PC-3 (cell line): ENCODE measurements at regions not wholly inside any gene's neighbourhood (a gene's known extent, or its start where the extent isn't known, plus 50 kb on each side); places are given as distances from the start of the nearest gene placed in this dataset.
"Not testable (repeated sequence)": the region's sequence is repeated elsewhere in the genome, so short reads cannot be mapped to it uniquely, and the experiment has no call there.

Source experiments
- ATAC-seq: fragments of 200-7000 bp; cut with Tn5 transposase; 2 replicates; pipeline ENCODE4 v1.9.1; 2020; ENCODE audit warnings: mild to moderate bottlenecking, moderate library complexity
- BruUV-seq: library from RNA; stranded (reverse); fragments of 400-500 nt; replicated peaks from 2 replicates; lab custom pipeline; 2021; lab: Mats Ljungman, UMichigan
- CTCF ChIA-PET: fragments of 300-600 bp; sonication (Branson Sonifier 250); formaldehyde crosslinking; loops from one replicate; lab custom pipeline; 2022; ENCODE audit warnings: antibody characterized with exemption; lab: Charles Lee
- POLR2A ChIA-PET: fragments of 300-600 bp; sonication (Branson Sonifier 250); formaldehyde crosslinking; loops from one replicate; lab custom pipeline; 2022; ENCODE audit warnings: antibody characterized with exemption; ENCODE audit not compliant: unreplicated experiment; lab: Charles Lee
- DNase-seq: peaks from one replicate; pipeline ENCODE4 v3.0.0-alpha.2; 2015
- H2AFZ ChIP-seq: fragments of 300-600 bp; sonication (generic); 2 replicates; pipeline ENCODE4 v1.6.0; 2016; ENCODE audit warnings: antibody characterized with exemption, low read length
- H3F3A ChIP-seq: fragments of 300-600 bp; sonication (generic); one replicate; pipeline ENCODE4 v1.6.0; 2017; ENCODE audit warnings: antibody characterized with exemption, low read length, control low read depth, mild to moderate bottlenecking; ENCODE audit not compliant: unreplicated experiment
- H3K27ac ChIP-seq: fragments of 300-600 bp; sonication (generic); 2 replicates; pipeline ENCODE4 v1.5.1; 2016; ENCODE audit warnings: mild to moderate bottlenecking, low read length
- H3K27me3 ChIP-seq: fragments of 300-600 bp; sonication (generic); 2 replicates; pipeline ENCODE4 v1.6.1; 2016; ENCODE audit warnings: low read length, mixed read lengths
- H3K36me3 ChIP-seq: fragments of 300-600 bp; sonication (generic); 2 replicates; pipeline ENCODE4 v1.6.1; 2016; ENCODE audit warnings: low read depth, mixed run types, low read length, mixed read lengths
- H3K4me1 ChIP-seq: fragments of 300-600 bp; sonication (generic); 2 replicates; pipeline ENCODE4 v1.5.1; 2016; ENCODE audit warnings: low read length; ENCODE audit not compliant: insufficient read depth
- H3K4me2 ChIP-seq: fragments of 300-600 bp; sonication (generic); 2 replicates; pipeline ENCODE4 v1.6.0; 2016; ENCODE audit warnings: low read length
- H3K4me3 ChIP-seq: fragments of 300-600 bp; sonication (generic); 2 replicates; pipeline ENCODE4 v1.5.1; 2016; ENCODE audit warnings: mild to moderate bottlenecking, low read length, mixed read lengths
- H3K79me2 ChIP-seq: fragments of 300-600 bp; sonication (generic); 2 replicates; pipeline ENCODE4 v1.6.1; 2017; ENCODE audit warnings: low read length, mixed read lengths
- H3K9ac ChIP-seq: fragments of 300-600 bp; sonication (generic); 2 replicates; pipeline ENCODE4 v1.6.0; 2016; ENCODE audit warnings: mild to moderate bottlenecking, low read length
- H3K9me2 ChIP-seq: fragments of 300-600 bp; sonication (generic); replicated peaks from 2 replicates; pipeline ENCODE4 v1.6.1; 2016; ENCODE audit warnings: mixed run types, low read length, mixed read lengths
- H3K9me3 ChIP-seq: fragments of 300-600 bp; sonication (generic); 2 replicates; pipeline ENCODE4 v1.6.1; 2016; ENCODE audit warnings: low read length, mixed read lengths
- H4K20me1 ChIP-seq: fragments of 300-600 bp; sonication (generic); 2 replicates; pipeline ENCODE4 v1.6.1; 2016; ENCODE audit warnings: low read length, mixed read lengths
- EZH2 ChIP-seq: fragments of 300-600 bp; sonication (generic); IDR thresholded peaks from one replicate; pipeline ENCODE4 v1.6.1; 2017; ENCODE audit warnings: antibody characterized with exemption, mild to moderate bottlenecking, low read length; ENCODE audit not compliant: unreplicated experiment
- EZH2phosphoT487 ChIP-seq: fragments of 300-600 bp; sonication (generic); IDR thresholded peaks from 2 replicates; pipeline ENCODE4 v1.6.1; 2018; ENCODE audit warnings: mild to moderate bottlenecking, antibody characterized with exemption, low read length, borderline replicate concordance
- intact Hi-C: fragments of 100-400 bp; cut with micrococcal nuclease; formaldehyde crosslinking; loops from 2 replicates; pipeline ENCODE4 v1.9.0; 2023
- TF ChIP-seq, protein P1 (sequence below): fragments of 300-600 bp; sonication (generic); conservative IDR thresholded peaks from 2 replicates; pipeline ENCODE4 v1.5.1; 2017; ENCODE audit warnings: antibody characterized with exemption, low read depth, mild to moderate bottlenecking, low read length

DNA sequence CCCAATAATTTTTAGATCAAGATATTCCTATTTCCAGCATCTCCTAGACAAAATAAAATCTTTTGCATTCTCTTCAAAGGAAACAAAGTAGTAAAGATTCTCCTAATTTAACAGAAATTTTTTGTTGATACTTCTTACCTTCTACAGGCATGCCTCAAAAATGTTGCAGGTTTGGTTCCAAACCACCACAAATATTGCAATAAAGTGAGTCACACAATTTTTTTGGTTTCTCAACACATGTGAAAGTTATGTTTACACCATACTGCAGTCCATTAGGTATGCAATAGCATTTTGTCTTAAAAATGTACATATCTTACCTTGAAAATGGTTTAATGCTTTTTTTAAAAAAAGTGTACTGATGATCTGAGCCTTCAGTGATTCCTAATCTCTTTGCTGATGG, 65.6 kb upstream of the USP15 start:
- DNase-seq, result peak; percentile 84
- H3K4me3 ChIP-seq, result no peak overlapping the region
- H3K4me2 ChIP-seq, result 0 out of 2 replicates have a peak overlapping the region, but pooled peaks have one; percentile 5
- peak; percentile 34 for ATAC-seq
- H2AFZ ChIP-seq, result no peak overlapping the region
- no peaks in the 10 kb centered on the region for H4K20me1 ChIP-seq
- H3K36me3 ChIP-seq, result no peaks in the 10 kb centered on the region
- TF ChIP-seq EZH2 (no peak), EZH2phosphoT487 (no peak)
- TF ChIP-seq, protein P1, sequence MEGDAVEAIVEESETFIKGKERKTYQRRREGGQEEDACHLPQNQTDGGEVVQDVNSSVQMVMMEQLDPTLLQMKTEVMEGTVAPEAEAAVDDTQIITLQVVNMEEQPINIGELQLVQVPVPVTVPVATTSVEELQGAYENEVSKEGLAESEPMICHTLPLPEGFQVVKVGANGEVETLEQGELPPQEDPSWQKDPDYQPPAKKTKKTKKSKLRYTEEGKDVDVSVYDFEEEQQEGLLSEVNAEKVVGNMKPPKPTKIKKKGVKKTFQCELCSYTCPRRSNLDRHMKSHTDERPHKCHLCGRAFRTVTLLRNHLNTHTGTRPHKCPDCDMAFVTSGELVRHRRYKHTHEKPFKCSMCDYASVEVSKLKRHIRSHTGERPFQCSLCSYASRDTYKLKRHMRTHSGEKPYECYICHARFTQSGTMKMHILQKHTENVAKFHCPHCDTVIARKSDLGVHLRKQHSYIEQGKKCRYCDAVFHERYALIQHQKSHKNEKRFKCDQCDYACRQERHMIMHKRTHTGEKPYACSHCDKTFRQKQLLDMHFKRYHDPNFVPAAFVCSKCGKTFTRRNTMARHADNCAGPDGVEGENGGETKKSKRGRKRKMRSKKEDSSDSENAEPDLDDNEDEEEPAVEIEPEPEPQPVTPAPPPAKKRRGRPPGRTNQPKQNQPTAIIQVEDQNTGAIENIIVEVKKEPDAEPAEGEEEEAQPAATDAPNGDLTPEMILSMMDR, result no peak
- POLR2A ChIA-PET, result no interaction called here
- no TSS peak for BruUV-seq
- peaks cover 10% of the 10 kb centered on the region for H3K27me3 ChIP-seq
- no peaks in the 10 kb centered on the region for H3K79me2 ChIP-seq
- intact Hi-C loops, result no loop called here
- H3F3A ChIP-seq, result no peaks in the 10 kb centered on the region
- H3K9me3 ChIP-seq, result no peaks in the 10 kb centered on the region
- H3K4me1 ChIP-seq, result peaks cover 23% of the 10 kb centered on the region
- no peaks in the 10 kb centered on the region for H3K9me2 ChIP-seq
- CTCF ChIA-PET, result no interaction called here
- no peak overlapping the region for H3K27ac ChIP-seq
- no peak overlapping the region for H3K9ac ChIP-seq

DNA sequence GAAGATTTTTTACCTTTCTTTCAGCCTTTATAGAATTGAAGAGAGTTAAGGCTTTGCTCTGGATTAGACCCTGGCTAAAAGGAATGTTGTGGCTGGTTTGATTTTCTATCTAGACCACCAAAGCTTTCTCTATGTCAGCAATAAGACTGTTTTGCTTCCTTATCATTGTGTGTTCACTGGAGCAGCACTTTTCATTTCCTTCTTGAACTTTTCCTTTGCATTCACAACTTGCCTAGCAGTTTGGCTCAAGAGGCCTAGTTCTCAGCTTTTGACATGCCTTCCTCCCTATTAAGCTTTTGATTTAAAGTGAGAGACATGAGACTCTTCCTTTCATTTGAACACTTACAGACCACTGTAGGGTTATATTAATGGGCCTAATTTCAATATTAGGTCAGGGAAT, 64.1 kb upstream of the USP15 start:
- Histone ChIP-seq H3F3A (no peaks in the 10 kb centered on the region), H3K9me3 (no peaks in the 10 kb centered on the region), H3K9ac (no peak overlapping the region), H3K79me2 (no peaks in the 10 kb centered on the region), H2AFZ (no peak overlapping the region), H3K9me2 (no peaks in the 10 kb centered on the region), H3K4me2 (no peak overlapping the region), H3K36me3 (no peaks in the 10 kb centered on the region), H3K4me1 (peaks cover 23% of the 10 kb centered on the region), H3K27ac (no peak overlapping the region), H4K20me1 (no peaks in the 10 kb centered on the region), H3K27me3 (peaks cover 4% of the 10 kb centered on the region), H3K4me3 (no peak overlapping the region)
- intact Hi-C loops, result no loop called here
- TF ChIP-seq EZH2 (no peak), EZH2phosphoT487 (no peak)
- TF ChIP-seq, protein P1, result no peak
- CTCF ChIA-PET, result no interaction called here
- no TSS peak for BruUV-seq
- DNase-seq (no peak), ATAC-seq (no peak)
- POLR2A ChIA-PET, result no interaction called here

DNA sequence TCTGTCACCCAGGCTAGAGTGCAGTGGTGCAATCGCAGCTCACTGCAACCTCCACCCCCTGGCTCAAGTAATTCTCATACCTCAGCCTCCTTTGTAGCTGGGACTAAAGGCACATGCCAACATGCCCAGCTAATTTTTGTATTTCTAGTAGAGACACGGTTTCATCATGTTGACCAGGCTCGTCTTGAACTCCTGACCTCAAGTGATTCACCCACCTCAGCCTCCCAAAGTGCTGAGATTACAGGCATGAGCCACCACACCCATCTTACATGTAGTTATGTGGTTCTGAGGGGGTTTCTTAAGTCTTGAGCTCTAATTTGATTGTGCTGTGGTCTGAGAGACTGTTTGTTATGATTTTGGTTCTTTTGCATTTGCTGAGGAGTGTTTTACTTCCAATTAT, 57.3 kb upstream of the USP15 start:
- H3K9ac ChIP-seq, H3F3A ChIP-seq, H3K4me2 ChIP-seq, CTCF ChIA-PET, DNase-seq, H4K20me1 ChIP-seq, H3K4me3 ChIP-seq, H3K27me3 ChIP-seq, H3K79me2 ChIP-seq, H2AFZ ChIP-seq, ATAC-seq, BruUV-seq, H3K27ac ChIP-seq, H3K9me2 ChIP-seq, intact Hi-C loops, H3K4me1 ChIP-seq, H3K36me3 ChIP-seq, H3K9me3 ChIP-seq, POLR2A ChIA-PET: not testable (repeated sequence)
